A549 (cell line): ENCODE measurements at regions not wholly inside any gene's neighbourhood (a gene's known extent, or its start where the extent isn't known, plus 50 kb on each side); places are given as distances from the start of the nearest gene placed in this dataset.

Experiments
- ATAC-seq, 2 experiments: fragments of 200-7000 bp in 1 of 2; fragments of >200 bp in 1 of 2; cut with Nextera tagmentation in 1 of 2; cut with Tn5 transposase in 1 of 2; 3 replicates each; pipeline versions ENCODE4 v1.8.0 to v1.9.1; 2018 to 2020; ENCODE audit warnings: mild to moderate bottlenecking in 1 of 2, moderate library complexity in 1 of 2
- CTCF ChIA-PET: fragments of 300-600 bp; sonication (Branson Sonifier 250); formaldehyde crosslinking; extraction: SDS; loops from one replicate; lab custom pipeline; 2021; ENCODE audit warnings: antibody characterized with exemption, inconsistent platforms; lab: Yijun Ruan, JAX
- POLR2A ChIA-PET: fragments of 350-600 bp; formaldehyde crosslinking; extraction: SDS; loops from one replicate; lab custom pipeline; 2021; ENCODE audit warnings: antibody characterized with exemption, inconsistent platforms; lab: Yijun Ruan, JAX
- DNase-seq, 2 experiments: peaks; one replicate each; pipeline versions ENCODE4 v3.0.0 to v3.0.0-alpha.2; 2011 to 2016; ENCODE audit warnings: low read depth in 1 of 2, low spot score in 1 of 2
- FAIRE-seq: peaks from 2 replicates; lab custom pipeline; 2011; peaks lifted over from hg19 to GRCh38; lab: Jason Lieb, UNC
- H3K27ac ChIP-seq, 2 experiments: fragments of >200 bp; sonication (Bioruptor Twin); formaldehyde crosslinking; 3 replicates each; pipeline ENCODE4 v1.5.1; 2016 to 2017
- H3K4me1 ChIP-seq: fragments of >200 bp; sonication (Bioruptor Twin); formaldehyde crosslinking; 3 replicates; pipeline ENCODE4 v1.6.1; 2016
- H3K4me2 ChIP-seq: fragments of >200 bp; sonication (Bioruptor Twin); formaldehyde crosslinking; 3 replicates; pipeline ENCODE4 v1.6.1; 2016
- H3K4me3 ChIP-seq: fragments of >200 bp; sonication (Bioruptor Twin); formaldehyde crosslinking; 3 replicates; pipeline ENCODE4 v1.5.1; 2016
- H3K9me3 ChIP-seq: fragments of >200 bp; sonication (Bioruptor Twin); formaldehyde crosslinking; 3 replicates; pipeline ENCODE4 v1.6.1; 2016
- ATOH8 ChIP-seq: fragments of 250-450 bp; sonication (Bioruptor Pico); IDR thresholded peaks from 2 replicates; pipeline ENCODE4 v1.5.0; 2020; ENCODE audit warnings: low read depth, mild to moderate bottlenecking, moderate library complexity
- CBX2 ChIP-seq: fragments of 200-600 bp; sonication (generic); IDR thresholded peaks from 2 replicates; pipeline ENCODE4 v1.6.1; 2016; ENCODE audit warnings: low read depth, mild to moderate bottlenecking, borderline replicate concordance
- EHF ChIP-seq: fragments of 250-450 bp; sonication (Bioruptor Pico); IDR thresholded peaks from 2 replicates; pipeline ENCODE4 v1.5.0; 2020; ENCODE audit warnings: mild to moderate bottlenecking
- FOXS1 ChIP-seq: fragments of 250-450 bp; sonication (Bioruptor Pico); IDR thresholded peaks from 2 replicates; pipeline ENCODE4 v1.5.0; 2020; ENCODE audit warnings: mild to moderate bottlenecking, moderate library complexity
- GATA3 ChIP-seq: IDR thresholded peaks from 2 replicates; pipeline ENCODE4 v1.6.1; 2012; ENCODE audit warnings: borderline replicate concordance
- HEYL ChIP-seq: fragments of 250-450 bp; sonication (Bioruptor Pico); IDR thresholded peaks from 2 replicates; pipeline ENCODE4 v1.8.0; 2021; ENCODE audit warnings: mild to moderate bottlenecking, moderate library complexity
- HOXA7 ChIP-seq: fragments of 250-450 bp; sonication (Bioruptor Pico); IDR thresholded peaks from 2 replicates; pipeline ENCODE4 v1.5.0; 2020; ENCODE audit warnings: mild to moderate bottlenecking, moderate library complexity
- HOXB5 ChIP-seq: fragments of 250-450 bp; sonication (Bioruptor Pico); IDR thresholded peaks from 2 replicates; pipeline ENCODE4 v1.5.0; 2020; ENCODE audit warnings: mild to moderate bottlenecking, moderate library complexity
- JUN ChIP-seq, 2 experiments: fragments of >200 bp; sonication (Bioruptor Twin); formaldehyde crosslinking; IDR thresholded peaks; 2 replicates in 1 of 2; 3 replicates in 1 of 2; pipeline ENCODE4 v1.6.1; 2016 to 2017
- JUNB ChIP-seq: fragments of >200 bp; sonication (Bioruptor Twin); formaldehyde crosslinking; IDR thresholded peaks from 2 replicates; pipeline ENCODE4 v1.6.1; 2016
- KDM1A ChIP-seq: fragments of 200-600 bp; sonication (generic); IDR thresholded peaks from 2 replicates; pipeline ENCODE4 v1.6.1; 2016; ENCODE audit warnings: low read depth, mild to moderate bottlenecking
- MAFK ChIP-seq: fragments of 450-650 bp; IDR thresholded peaks from 2 replicates; pipeline ENCODE4 v1.6.1; 2014; ENCODE audit not compliant: partially characterized antibody
- MAZ ChIP-seq: fragments of 150-350 bp; IDR thresholded peaks from 2 replicates; pipeline ENCODE4 v1.6.1; 2014; ENCODE audit warnings: antibody characterized with exemption, low read depth, low read length, borderline replicate concordance
- NFE2L2 ChIP-seq: fragments of 150-350 bp; conservative IDR thresholded peaks from 2 replicates; pipeline ENCODE4 v1.6.1; 2014; ENCODE audit warnings: low read length
- NPAS2 ChIP-seq: fragments of 250-450 bp; sonication (Bioruptor Pico); IDR thresholded peaks from 2 replicates; pipeline ENCODE4 v1.8.0; 2022; ENCODE audit warnings: mild to moderate bottlenecking, moderate library complexity, borderline replicate concordance
- NR3C1 ChIP-seq: fragments of >200 bp; sonication (Bioruptor Twin); formaldehyde crosslinking; IDR thresholded peaks from 3 replicates; pipeline ENCODE4 v1.6.1; 2017
- PHF8 ChIP-seq: fragments of 200-600 bp; sonication (generic); IDR thresholded peaks from 2 replicates; pipeline ENCODE4 v1.6.1; 2016; ENCODE audit warnings: low read depth, mild to moderate bottlenecking, antibody characterized with exemption, moderate library complexity, borderline replicate concordance
- RAD21 ChIP-seq, 2 experiments: fragments of >200 bp in 1 of 2; sonication (Bioruptor Twin) in 1 of 2; formaldehyde crosslinking in 1 of 2; IDR thresholded peaks in 1 of 2; conservative IDR thresholded peaks in 1 of 2; 2 replicates in 1 of 2; 3 replicates in 1 of 2; pipeline ENCODE4 v1.6.1; 2012 to 2018; ENCODE audit warnings: inconsistent platforms in 1 of 2
- RCOR1 ChIP-seq: fragments of 150-350 bp; IDR thresholded peaks from 2 replicates; pipeline ENCODE4 v1.6.1; 2014; ENCODE audit warnings: antibody characterized with exemption, low read length, low read depth
- RFX5 ChIP-seq: fragments of 450-650 bp; IDR thresholded peaks from 2 replicates; pipeline ENCODE4 v1.7.1; 2014; ENCODE audit warnings: antibody characterized with exemption, mild to moderate bottlenecking, moderate library complexity
- SMC3 ChIP-seq: fragments of >200 bp; sonication (Bioruptor Twin); formaldehyde crosslinking; IDR thresholded peaks from 3 replicates; pipeline ENCODE4 v1.6.1; 2018; ENCODE audit warnings: inconsistent platforms
- TP53 ChIP-seq: fragments of 250-450 bp; sonication (Bioruptor Pico); IDR thresholded peaks from 2 replicates; pipeline ENCODE4 v1.5.0; 2021; ENCODE audit warnings: mild to moderate bottlenecking, moderate library complexity
- ZC3H11A ChIP-seq: fragments of 450-650 bp; IDR thresholded peaks from 2 replicates; pipeline ENCODE4 v1.6.1; 2014; ENCODE audit warnings: antibody characterized with exemption, mild to moderate bottlenecking
- ZFP36 ChIP-seq: fragments of 450-650 bp; IDR thresholded peaks from 2 replicates; pipeline ENCODE4 v1.6.1; 2014; ENCODE audit warnings: borderline replicate concordance; ENCODE audit not compliant: partially characterized antibody
- ZSCAN20 ChIP-seq: fragments of 250-450 bp; sonication (Bioruptor Pico); IDR thresholded peaks from 2 replicates; pipeline ENCODE4 v1.8.0; 2022; ENCODE audit warnings: mild to moderate bottlenecking, moderate library complexity
- WGBS: methylation state at CpG from one replicate; pipeline ENCODE4 v1.1.6; 2017; ENCODE audit errors: missing lambda C conversion rate; 5-methylcytosine and 5-hydroxymethylcytosine counted together
- TF ChIP-seq, protein P1 (sequence below): fragments of 150-350 bp; IDR thresholded peaks from 2 replicates; pipeline ENCODE4 v1.6.1; 2014; ENCODE audit warnings: low read depth, mild to moderate bottlenecking, low read length
- TF ChIP-seq, protein P2 (sequence below): IDR thresholded peaks from 2 replicates; pipeline ENCODE4 v1.6.1; 2012
- TF ChIP-seq, protein P3 (sequence below): fragments of 250-450 bp; sonication (Bioruptor Pico); IDR thresholded peaks from 2 replicates; pipeline ENCODE4 v1.5.0; 2021; ENCODE audit warnings: mild to moderate bottlenecking, moderate library complexity, borderline replicate concordance

DNA sequence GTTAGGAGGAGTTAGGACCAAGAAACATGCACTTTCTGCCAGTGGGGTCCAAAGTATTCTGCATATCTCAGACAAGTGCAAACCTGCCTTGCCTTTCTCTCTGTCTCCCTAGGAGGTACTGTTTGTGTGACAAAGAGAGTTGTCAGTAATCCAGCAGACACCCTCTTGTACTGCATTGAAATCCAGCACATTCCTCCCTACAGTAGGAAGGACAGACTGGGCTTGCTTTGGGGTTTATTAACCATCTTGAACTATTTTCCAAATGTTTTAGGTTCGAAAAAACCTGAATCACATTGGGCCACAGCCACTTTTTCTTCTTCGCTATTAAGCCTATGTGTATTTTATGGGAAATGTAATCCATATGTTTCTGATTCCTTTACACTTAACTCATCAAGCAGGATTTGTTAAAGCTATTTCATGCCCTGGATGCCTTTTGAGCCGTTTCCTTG is 204.2 kb upstream of the KCNJ16 start:
- no peak overlapping the region for H3K27ac ChIP-seq
- TF ChIP-seq MAFK, result no peak
- TF ChIP-seq HOXA7 (CRISPR knock-in tag), result no peak
- no peak for TF ChIP-seq MAZ
- no peak for TF ChIP-seq ZFP36
- no peak for TF ChIP-seq NPAS2 (CRISPR knock-in tag)
- no peak for TF ChIP-seq ATOH8
- no peak for TF ChIP-seq HEYL (CRISPR knock-in tag)
- no peak for TF ChIP-seq ZC3H11A
- no peak for TF ChIP-seq PHF8
- TF ChIP-seq, protein P1, sequence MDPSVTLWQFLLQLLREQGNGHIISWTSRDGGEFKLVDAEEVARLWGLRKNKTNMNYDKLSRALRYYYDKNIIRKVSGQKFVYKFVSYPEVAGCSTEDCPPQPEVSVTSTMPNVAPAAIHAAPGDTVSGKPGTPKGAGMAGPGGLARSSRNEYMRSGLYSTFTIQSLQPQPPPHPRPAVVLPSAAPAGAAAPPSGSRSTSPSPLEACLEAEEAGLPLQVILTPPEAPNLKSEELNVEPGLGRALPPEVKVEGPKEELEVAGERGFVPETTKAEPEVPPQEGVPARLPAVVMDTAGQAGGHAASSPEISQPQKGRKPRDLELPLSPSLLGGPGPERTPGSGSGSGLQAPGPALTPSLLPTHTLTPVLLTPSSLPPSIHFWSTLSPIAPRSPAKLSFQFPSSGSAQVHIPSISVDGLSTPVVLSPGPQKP, result no peak
- TF ChIP-seq CBX2, result no peak
- TF ChIP-seq RFX5, result no peak
- no peak for TF ChIP-seq SMC3
- no peak for TF ChIP-seq NFE2L2
- no peak for TF ChIP-seq NR3C1
- TF ChIP-seq JUN (IDR thresholded peaks at IDR 0.05), result no peak
- no peak for TF ChIP-seq FOXS1 (CRISPR knock-in tag)
- TF ChIP-seq, protein P2, sequence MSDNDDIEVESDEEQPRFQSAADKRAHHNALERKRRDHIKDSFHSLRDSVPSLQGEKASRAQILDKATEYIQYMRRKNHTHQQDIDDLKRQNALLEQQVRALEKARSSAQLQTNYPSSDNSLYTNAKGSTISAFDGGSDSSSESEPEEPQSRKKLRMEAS, result no peak
- TF ChIP-seq RAD21 (conservative IDR thresholded peaks at IDR 0.05 in 1 of 2, IDR thresholded peaks at IDR 0.05 in 1 of 2), result no peak
- CTCF ChIA-PET, result interaction anchor here (1.4 kb wide), 1 partner anchor 264 kb away, joined by 5 read pairs; no protein-coding TSS in a partner anchor
- H3K4me1 ChIP-seq, result no peaks in the 10 kb centered on the region
- no peak overlapping the region for H3K4me3 ChIP-seq
- no peak overlapping the region for H3K4me2 ChIP-seq
- ATAC-seq, result no peak
- POLR2A ChIA-PET, result no interaction called here
- no peak for FAIRE-seq
- DNase-seq, result no peak
- 46% methylated on average over 3 of the region's 3 CpGs for WGBS
- H3K9me3 ChIP-seq, result no peaks in the 10 kb centered on the region

DNA sequence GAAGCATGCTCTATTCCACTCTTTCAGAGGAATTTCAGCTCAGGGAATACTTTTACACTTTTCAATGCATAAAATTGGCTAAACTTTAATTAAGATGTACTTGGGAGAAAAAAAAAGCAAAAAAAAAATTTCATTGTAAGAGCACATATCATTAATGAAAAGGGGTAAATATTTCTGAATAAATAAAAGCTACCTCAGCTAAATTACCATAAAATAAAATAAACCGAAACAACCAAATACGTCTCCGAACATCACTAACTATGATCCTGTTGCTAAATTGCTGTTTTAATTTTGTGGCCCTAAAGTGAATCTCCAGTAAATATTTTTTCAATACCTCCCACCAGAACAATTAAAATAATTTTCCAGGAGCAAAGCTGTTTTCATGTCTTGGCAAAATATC is 203.7 kb upstream of the KCNJ16 start:
- FAIRE-seq (no peak), ATAC-seq (no peak), DNase-seq (no peak)
- Histone ChIP-seq H3K9me3 (no peaks in the 10 kb centered on the region), H3K4me2 (no peak overlapping the region), H3K4me1 (no peaks in the 10 kb centered on the region), H3K4me3 (no peak overlapping the region), H3K27ac (no peak overlapping the region)
- peak; percentile 56 for TF ChIP-seq MAFK
- TF ChIP-seq TP53 (CRISPR knock-in tag), result no peak
- WGBS, result 95% methylated on average over 3 of the region's 3 CpGs
- CTCF ChIA-PET, result interaction anchor here (0.6 to 1.4 kb wide), 2 partner anchors 264 to 273 kb away, joined by 4 to 5 read pairs; no protein-coding TSS in a partner anchor
- POLR2A ChIA-PET, result no interaction called here

DNA sequence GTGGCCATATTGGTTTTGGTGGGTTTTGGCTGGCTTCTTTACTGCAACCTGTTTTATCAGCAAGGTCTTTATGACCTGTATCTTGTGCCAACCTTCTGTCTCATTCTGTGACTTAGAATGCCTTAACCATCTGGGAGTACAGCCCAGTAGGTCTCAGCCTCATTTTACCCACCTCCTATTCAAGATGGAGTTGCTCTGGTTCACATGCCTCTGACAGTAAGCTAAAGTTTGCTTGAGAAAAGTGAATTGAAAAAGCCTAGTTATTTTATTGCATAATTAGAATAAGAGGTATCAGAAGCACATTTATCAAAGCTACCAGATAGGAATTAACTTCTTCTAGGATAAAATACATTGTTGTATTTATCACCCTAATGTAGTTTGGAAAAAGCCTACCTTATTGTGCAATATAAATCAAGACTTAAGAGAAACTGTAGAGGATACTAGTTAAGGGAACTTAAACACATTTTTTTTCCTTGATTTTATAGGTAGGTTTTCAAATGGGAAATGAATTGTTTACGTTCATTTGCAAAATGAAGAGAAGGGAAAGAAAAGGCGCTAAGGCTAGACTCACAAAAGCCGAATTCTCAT is 202.3 kb upstream of the KCNJ16 start:
- ATAC-seq, result no peak
- Histone ChIP-seq H3K4me3 (no peak overlapping the region), H3K27ac (no peak overlapping the region), H3K4me1 (no peaks in the 10 kb centered on the region), H3K9me3 (no peaks in the 10 kb centered on the region), H3K4me2 (no peak overlapping the region)
- POLR2A ChIA-PET, result no interaction called here
- TF ChIP-seq, protein P2, result no peak
- TF ChIP-seq RCOR1 (no peak), RAD21 (conservative IDR thresholded peaks at IDR 0.05 in 1 of 2, IDR thresholded peaks at IDR 0.05 in 1 of 2) (no peak), EHF (CRISPR knock-in tag) (no peak), NPAS2 (CRISPR knock-in tag) (no peak), HOXB5 (CRISPR knock-in tag) (no peak), RFX5 (no peak), ZSCAN20 (no peak), GATA3 (no peak), KDM1A (no peak), ZFP36 (no peak), TP53 (CRISPR knock-in tag) (no peak), JUNB (no peak), FOXS1 (CRISPR knock-in tag) (no peak)
- TF ChIP-seq, protein P1, result no peak
- TF ChIP-seq, protein P3, sequence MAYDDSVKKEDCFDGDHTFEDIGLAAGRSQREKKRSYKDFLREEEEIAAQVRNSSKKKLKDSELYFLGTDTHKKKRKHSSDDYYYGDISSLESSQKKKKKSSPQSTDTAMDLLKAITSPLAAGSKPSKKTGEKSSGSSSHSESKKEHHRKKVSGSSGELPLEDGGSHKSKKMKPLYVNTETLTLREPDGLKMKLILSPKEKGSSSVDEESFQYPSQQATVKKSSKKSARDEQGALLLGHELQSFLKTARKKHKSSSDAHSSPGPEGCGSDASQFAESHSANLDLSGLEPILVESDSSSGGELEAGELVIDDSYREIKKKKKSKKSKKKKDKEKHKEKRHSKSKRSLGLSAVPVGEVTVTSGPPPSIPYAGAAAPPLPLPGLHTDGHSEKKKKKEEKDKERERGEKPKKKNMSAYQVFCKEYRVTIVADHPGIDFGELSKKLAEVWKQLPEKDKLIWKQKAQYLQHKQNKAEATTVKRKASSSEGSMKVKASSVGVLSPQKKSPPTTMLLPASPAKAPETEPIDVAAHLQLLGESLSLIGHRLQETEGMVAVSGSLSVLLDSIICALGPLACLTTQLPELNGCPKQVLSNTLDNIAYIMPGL (CRISPR knock-in tag), result no peak
- no peak for DNase-seq
- 64% methylated on average over 3 of the region's 3 CpGs for WGBS
- CTCF ChIA-PET, result interaction anchor here (1.8 kb wide), 1 partner anchor 265 kb away, joined by 6 read pairs; no protein-coding TSS in a partner anchor
- FAIRE-seq, result no peak
